IPS-18a (cell line): ENCODE measurements at regions not wholly inside any gene's neighbourhood (a gene's known extent, or its start where the extent isn't known, plus 50 kb on each side); places are given as distances from the start of the nearest gene placed in this dataset.

Experiments
- H3K27ac ChIP-seq: one replicate; pipeline ENCODE4 v1.5.1; 2013; ENCODE audit warnings: low read length
- H3K27me3 ChIP-seq: one replicate; pipeline ENCODE4 v1.6.1; 2013; ENCODE audit warnings: mild to moderate bottlenecking, low read length; ENCODE audit not compliant: control insufficient read depth, insufficient read depth
- H3K36me3 ChIP-seq: one replicate; pipeline ENCODE4 v1.6.1; 2013; ENCODE audit warnings: low read depth, low read length; ENCODE audit not compliant: control insufficient read depth
- H3K4me1 ChIP-seq: one replicate; pipeline ENCODE4 v1.6.1; 2013; ENCODE audit warnings: low read depth, low read length; ENCODE audit not compliant: control insufficient read depth
- H3K4me3 ChIP-seq: one replicate; pipeline ENCODE4 v1.5.1; 2013; ENCODE audit warnings: low read length
- H3K9ac ChIP-seq: one replicate; pipeline ENCODE4 v1.6.1; 2013; ENCODE audit warnings: mild to moderate bottlenecking, low read length, moderate library complexity
- H3K9me3 ChIP-seq: one replicate; pipeline ENCODE4 v1.6.1; 2013; ENCODE audit warnings: low read depth, low read length; ENCODE audit not compliant: control insufficient read depth

DNA sequence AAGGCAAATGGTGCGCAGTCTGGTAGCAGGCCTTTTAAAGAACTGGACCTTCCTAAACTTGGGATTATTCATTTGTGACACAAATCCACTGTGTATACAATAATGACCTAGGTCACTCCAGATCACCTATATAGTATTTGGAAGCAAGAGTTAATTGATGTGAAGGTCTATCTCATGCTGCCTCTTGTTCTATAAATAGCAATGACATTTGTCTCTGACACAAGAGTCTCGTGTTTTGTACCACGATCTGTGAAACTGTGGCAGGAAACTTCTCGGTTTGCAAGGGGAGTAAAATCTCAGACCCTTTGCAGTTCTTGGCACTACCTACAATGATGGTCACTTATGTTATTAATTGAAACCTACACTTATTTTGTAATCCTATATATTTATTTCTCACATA, 1408.4 kb downstream of the PCDH7 start:
- no peaks in the 10 kb centered on the region for H3K36me3 ChIP-seq
- no peak overlapping the region for H3K9ac ChIP-seq
- no peak overlapping the region for H3K4me3 ChIP-seq
- peaks cover 5% of the 10 kb centered on the region for H3K4me1 ChIP-seq
- no peaks in the 10 kb centered on the region for H3K27me3 ChIP-seq
- H3K27ac ChIP-seq, result no peak overlapping the region
- no peaks in the 10 kb centered on the region for H3K9me3 ChIP-seq

DNA sequence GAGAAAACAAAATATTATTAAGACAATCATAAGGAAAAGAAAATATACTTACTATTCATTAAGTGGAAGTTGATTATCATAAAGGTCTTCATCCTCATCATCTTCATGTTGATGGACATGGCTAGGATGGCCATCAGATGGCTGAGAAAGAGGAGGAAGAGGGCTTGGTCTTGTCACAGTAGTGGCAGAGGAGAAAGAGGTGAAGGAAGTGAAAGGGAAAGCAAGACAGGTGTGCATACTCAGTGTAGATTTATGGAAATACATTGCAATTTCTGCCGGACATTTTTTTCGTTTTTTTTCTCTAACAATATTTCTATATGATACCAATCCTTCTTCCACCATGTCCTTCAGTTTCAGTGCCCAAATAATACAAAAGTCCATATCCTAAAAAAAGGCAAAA, 1409.8 kb downstream of the PCDH7 start:
- Histone ChIP-seq H3K27ac (no peak overlapping the region), H3K9ac (no peak overlapping the region), H3K9me3 (no peaks in the 10 kb centered on the region), H3K4me3 (no peak overlapping the region), H3K36me3 (no peaks in the 10 kb centered on the region), H3K4me1 (peaks cover 10% of the 10 kb centered on the region), H3K27me3 (no peaks in the 10 kb centered on the region)

DNA sequence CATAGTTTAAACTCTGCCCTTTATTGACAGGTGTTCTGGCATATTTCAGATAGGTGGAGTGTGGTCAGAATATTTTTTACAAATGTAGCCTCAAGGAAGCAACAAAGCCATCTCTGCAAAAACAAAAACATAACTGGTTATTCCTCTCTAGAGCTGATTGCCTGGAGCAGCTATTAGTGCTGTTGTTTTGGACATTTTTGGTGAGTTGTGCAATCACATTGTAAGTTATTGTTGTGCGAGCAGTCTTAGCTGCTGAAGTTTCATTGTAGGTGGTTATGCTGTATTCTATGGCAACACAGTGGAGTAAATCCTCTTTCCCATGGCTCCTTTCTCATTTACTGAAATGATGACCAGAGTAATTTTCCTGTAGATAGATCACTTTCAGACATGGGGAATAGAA, 1413.0 kb downstream of the PCDH7 start:
- H3K4me3 ChIP-seq, result no peak overlapping the region
- H3K4me1 ChIP-seq, result peaks cover 10% of the 10 kb centered on the region
- H3K9me3 ChIP-seq, result no peaks in the 10 kb centered on the region
- no peaks in the 10 kb centered on the region for H3K27me3 ChIP-seq
- H3K36me3 ChIP-seq, result no peaks in the 10 kb centered on the region
- H3K9ac ChIP-seq, result no peak overlapping the region
- H3K27ac ChIP-seq, result no peak overlapping the region

DNA sequence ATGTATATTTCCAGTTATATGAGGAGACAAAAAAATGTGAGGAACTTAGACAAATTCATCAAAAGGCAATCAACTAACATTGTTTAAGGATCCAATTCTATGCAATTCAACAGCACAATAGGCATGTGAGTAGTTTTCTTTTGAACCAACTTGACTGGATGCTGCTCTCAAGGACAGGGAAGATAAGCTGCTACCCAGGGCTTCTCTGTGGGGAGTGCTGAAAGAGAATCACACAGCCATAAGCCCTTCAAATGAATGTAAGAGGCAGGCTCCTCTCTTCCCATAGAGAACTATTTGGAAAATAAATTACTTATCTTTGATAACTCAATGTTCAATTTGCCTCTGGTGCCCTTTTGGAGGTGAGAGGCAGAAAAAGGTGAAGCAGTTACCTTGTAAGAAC, 1413.6 kb downstream of the PCDH7 start:
- peaks cover 10% of the 10 kb centered on the region for H3K4me1 ChIP-seq
- no peaks in the 10 kb centered on the region for H3K36me3 ChIP-seq
- no peak overlapping the region for H3K27ac ChIP-seq
- H3K4me3 ChIP-seq, result no peak overlapping the region
- no peaks in the 10 kb centered on the region for H3K27me3 ChIP-seq
- no peaks in the 10 kb centered on the region for H3K9me3 ChIP-seq
- H3K9ac ChIP-seq, result no peak overlapping the region

DNA sequence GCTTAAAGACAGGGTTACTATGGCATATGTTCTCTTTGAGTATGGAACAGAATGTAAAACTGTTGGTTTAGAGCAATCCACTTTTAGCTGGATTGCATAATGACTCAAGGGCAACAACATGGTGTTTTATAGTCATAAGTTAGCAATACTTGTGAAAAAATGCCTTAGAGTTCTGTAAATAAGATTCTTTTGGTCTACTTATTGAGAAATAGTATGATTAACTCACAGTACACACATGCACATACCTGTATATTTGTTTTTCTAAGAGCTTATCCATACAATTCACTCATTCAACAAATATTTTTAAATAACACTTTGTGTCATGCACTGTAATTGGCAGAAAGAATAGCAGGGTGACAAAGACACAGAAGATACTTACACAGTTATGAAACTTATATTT, 1415.5 kb downstream of the PCDH7 start:
- Histone ChIP-seq H3K9ac (no peak overlapping the region), H3K27ac (no peak overlapping the region)

DNA sequence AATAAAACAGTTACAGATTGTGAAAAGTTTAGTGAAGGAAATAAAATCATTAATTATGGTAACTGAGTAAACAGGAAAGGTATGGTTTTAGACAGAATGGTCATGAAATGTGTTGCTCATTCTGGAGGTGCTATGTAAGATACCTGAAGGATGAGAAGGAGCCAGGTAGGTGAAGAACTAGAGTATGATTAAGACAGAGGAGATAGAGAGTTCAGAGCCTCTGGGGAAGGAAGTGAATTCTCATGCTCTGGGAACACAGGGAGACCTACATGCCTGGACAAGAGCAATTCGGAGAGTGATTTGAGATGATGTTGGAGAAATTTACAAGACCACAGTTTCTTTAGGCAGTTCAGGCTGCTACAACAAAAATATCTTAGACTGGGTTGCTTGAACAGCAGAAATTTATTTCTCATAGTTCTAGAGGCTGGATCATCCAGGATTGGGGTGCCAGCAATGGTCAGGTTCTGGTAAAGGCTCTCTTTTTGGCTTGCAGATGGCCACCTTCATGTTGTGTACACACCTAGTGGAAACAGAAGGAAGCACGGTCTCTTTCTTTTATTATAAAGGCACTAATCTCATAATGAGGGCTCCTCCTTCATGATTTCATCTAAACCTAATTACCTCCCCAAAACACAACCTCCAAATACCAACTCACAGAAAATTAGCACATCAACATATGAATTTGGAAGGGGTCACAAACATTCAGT, 1416.1 kb downstream of the PCDH7 start:
- no peak overlapping the region for H3K4me3 ChIP-seq
- no peak overlapping the region for H3K9ac ChIP-seq
- H3K9me3 ChIP-seq, result no peaks in the 10 kb centered on the region
- peaks cover 13% of the 10 kb centered on the region for H3K4me1 ChIP-seq
- no peaks in the 10 kb centered on the region for H3K36me3 ChIP-seq
- no peaks in the 10 kb centered on the region for H3K27me3 ChIP-seq
- no peak overlapping the region for H3K27ac ChIP-seq

More for the DNA sequence above, 1415.5 kb downstream of the PCDH7 start:
- no peak overlapping the region for H3K4me3 ChIP-seq
- H3K9me3 ChIP-seq, result no peaks in the 10 kb centered on the region
- H3K4me1 ChIP-seq, result peaks cover 11% of the 10 kb centered on the region
- no peaks in the 10 kb centered on the region for H3K36me3 ChIP-seq
- H3K27me3 ChIP-seq, result no peaks in the 10 kb centered on the region

DNA sequence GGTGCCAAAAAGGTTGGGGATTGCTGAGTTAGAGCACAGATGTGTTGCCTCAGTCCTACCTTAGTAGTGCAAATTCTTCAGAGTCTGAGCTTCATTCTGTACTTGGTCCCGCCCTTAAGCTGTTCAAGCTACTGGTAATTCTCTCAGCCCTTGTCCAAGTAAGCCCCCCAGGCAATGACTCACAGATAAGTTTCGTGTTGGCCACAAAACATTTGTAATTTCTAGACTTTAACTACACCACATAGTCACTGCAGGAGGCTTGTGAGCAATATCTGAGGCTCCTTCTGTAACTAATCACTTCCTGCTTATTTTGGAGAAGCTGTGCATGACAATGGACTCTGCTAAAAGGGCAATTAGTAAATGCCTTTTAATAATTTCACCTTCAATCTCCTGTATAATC, 1420.5 kb downstream of the PCDH7 start:
- Histone ChIP-seq H3K4me3 (no peak overlapping the region), H3K9me3 (no peaks in the 10 kb centered on the region), H3K9ac (no peak overlapping the region), H3K4me1 (peaks cover 4% of the 10 kb centered on the region), H3K36me3 (no peaks in the 10 kb centered on the region), H3K27ac (no peak overlapping the region), H3K27me3 (no peaks in the 10 kb centered on the region)

DNA sequence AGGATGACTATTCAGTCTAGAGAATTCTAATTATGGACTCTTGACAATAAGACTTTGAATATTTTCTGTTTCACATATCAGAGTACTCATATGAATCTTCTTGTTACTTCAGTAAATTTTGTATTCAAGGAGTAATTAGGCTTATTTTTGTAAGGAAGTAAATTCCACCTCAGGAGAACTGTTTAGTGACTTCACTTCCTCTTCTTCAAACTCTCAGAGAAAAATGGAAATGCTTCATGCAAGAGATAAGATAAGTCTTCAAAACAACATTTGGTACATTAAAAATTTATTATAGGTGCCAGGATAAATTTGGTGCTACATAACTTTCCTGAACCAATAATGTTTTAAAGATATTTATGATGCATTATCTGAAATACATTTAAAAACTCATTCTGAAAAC, 1421.9 kb downstream of the PCDH7 start:
- H3K4me3 ChIP-seq, result no peak overlapping the region
- no peaks in the 10 kb centered on the region for H3K9me3 ChIP-seq
- H3K27me3 ChIP-seq, result no peaks in the 10 kb centered on the region
- no peaks in the 10 kb centered on the region for H3K36me3 ChIP-seq
- H3K4me1 ChIP-seq, result peaks cover 4% of the 10 kb centered on the region
- no peak overlapping the region for H3K27ac ChIP-seq
- no peak overlapping the region for H3K9ac ChIP-seq

DNA sequence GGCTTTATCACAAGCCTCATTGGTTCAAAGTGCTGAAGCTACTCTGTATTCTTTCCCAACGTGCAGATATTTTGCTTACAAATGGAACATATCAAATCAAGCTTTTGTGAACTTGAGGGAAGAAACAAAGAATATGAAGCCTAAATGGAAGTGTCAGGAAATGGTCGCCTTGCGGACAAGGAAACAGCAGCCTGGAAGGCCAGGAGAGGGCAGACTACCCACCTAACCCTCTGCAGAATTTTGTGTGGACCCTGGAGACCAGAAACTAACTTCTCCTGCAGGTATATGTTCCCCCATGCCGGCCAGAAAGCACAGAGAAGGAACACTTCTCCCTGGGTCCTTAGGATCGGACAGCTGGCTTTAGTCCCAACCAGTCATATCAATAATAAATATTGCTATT, 1425.8 kb downstream of the PCDH7 start:
- H3K27ac ChIP-seq, result no peak overlapping the region
- peaks cover 9% of the 10 kb centered on the region for H3K4me1 ChIP-seq
- no peaks in the 10 kb centered on the region for H3K36me3 ChIP-seq
- H3K9me3 ChIP-seq, result no peaks in the 10 kb centered on the region
- H3K27me3 ChIP-seq, result no peaks in the 10 kb centered on the region
- H3K4me3 ChIP-seq, result no peak overlapping the region
- H3K9ac ChIP-seq, result no peak overlapping the region

DNA sequence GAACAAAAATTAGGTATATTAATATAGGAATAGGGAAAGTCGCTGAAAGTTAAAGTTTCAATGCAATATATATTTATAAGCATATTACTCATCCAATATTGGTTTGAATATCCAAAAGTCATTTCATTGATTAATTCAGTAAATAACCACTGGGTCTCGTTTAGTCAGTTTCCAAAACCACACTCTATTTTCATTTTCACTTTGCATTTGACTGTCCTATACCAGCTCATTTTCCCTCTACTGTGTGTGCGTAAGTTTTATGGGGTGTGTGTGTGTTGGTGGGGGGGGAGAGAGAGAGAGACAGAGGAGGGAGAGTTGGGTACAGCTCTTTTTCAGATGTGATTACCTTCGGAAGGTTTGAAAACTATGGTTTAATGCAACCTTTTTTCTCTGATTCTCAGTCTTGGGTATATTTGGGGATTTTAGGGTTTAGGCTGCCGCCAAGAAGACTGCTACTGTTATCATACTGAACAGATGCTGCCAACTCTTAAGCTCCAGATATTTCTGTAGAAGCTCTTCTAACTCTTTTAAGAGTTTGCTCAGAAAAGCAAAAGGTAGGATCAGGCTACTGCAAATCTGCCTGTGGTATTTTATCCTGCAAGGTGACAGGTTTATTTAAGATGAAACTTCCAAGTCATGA, 1427.4 kb downstream of the PCDH7 start:
- Histone ChIP-seq H3K4me1 (peaks cover 9% of the 10 kb centered on the region), H3K9me3 (no peaks in the 10 kb centered on the region), H3K9ac (no peak overlapping the region), H3K36me3 (no peaks in the 10 kb centered on the region), H3K27ac (no peak overlapping the region), H3K27me3 (no peaks in the 10 kb centered on the region), H3K4me3 (no peak overlapping the region)

DNA sequence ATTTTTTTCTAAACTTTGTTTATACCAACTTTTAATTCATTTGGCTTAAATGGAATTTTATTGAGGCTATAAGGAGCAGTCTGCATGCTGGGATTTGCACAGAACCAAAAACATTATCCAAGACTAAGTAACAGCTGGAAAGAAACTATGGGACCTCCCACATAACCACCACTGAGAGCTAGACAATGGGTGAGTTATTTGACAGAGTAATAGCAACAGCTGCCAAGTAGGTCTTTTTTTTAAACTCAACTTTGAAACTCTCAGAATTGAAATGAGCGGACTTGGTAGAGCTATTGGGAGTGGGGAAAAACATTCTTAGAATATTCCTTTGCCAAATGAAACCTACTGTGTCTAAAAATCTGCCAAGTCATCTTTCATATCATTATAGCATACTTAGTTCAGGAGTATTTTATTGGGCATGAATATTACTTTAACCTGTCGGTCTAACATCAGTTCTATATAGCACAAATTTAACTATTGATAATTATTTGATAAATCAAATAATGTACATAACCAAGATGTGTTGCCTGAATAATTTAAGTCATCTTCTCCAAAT, 1428.0 kb downstream of the PCDH7 start:
- H3K27me3 ChIP-seq, result no peaks in the 10 kb centered on the region
- H3K9me3 ChIP-seq, result no peaks in the 10 kb centered on the region
- no peaks in the 10 kb centered on the region for H3K36me3 ChIP-seq
- H3K4me3 ChIP-seq, result no peak overlapping the region
- H3K4me1 ChIP-seq, result peaks cover 9% of the 10 kb centered on the region
- H3K27ac ChIP-seq, result no peak overlapping the region
- no peak overlapping the region for H3K9ac ChIP-seq

DNA sequence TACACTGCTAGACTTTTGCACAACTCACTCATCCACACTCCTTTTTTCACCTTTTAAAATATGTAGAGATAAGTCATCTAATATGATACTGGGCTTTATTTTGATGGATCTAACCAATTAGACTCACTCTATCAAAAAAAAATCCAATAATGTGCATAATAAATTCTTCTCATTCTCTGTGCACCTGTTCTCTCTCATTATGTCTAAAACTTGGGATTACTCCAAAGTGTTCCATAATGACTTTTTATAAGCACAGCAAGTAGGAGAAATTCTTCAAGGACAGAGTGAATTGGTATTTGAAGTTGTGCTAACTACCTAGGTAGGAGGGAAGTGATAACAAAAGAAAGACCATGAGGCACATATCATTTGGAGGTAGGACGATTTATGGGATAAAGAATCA, 1438.8 kb downstream of the PCDH7 start:
- Histone ChIP-seq H3K27ac (no peak overlapping the region), H3K4me3 (no peak overlapping the region), H3K9ac (no peak overlapping the region), H3K27me3 (no peaks in the 10 kb centered on the region), H3K36me3 (no peaks in the 10 kb centered on the region), H3K4me1 (no peaks in the 10 kb centered on the region), H3K9me3 (no peaks in the 10 kb centered on the region)
